Suprapubic skin (tissue), 4 donors: ENCODE measurements at regions not wholly inside any gene's neighbourhood (a gene's known extent, or its start where the extent isn't known, plus 50 kb on each side); places are given as distances from the start of the nearest gene placed in this dataset.

Source experiments
- DNase-seq, 2 donors: peaks; one replicate each; pipeline ENCODE4 v3.0.0-alpha.2; 2019; ENCODE audit warnings: low spot score in 2 of 2
- H3K27ac ChIP-seq: fragments of 200-600 bp; sonication (generic); one replicate; pipeline ENCODE4 v1.5.1; 2019
- H3K27me3 ChIP-seq: fragments of 200-600 bp; sonication (generic); one replicate; pipeline ENCODE4 v1.5.1; 2019
- H3K36me3 ChIP-seq: fragments of 200-600 bp; sonication (generic); one replicate; pipeline ENCODE4 v1.5.1; 2019
- H3K4me1 ChIP-seq: fragments of 200-600 bp; sonication (generic); one replicate; pipeline ENCODE4 v1.5.1; 2019
- H3K4me3 ChIP-seq: fragments of 200-600 bp; sonication (generic); one replicate; pipeline ENCODE4 v1.5.1; 2019; ENCODE audit warnings: mild to moderate bottlenecking
- H3K9me3 ChIP-seq: fragments of 200-600 bp; sonication (generic); one replicate; pipeline ENCODE4 v1.5.1; 2019
- CTCF ChIP-seq, 2 donors: fragments of 200-600 bp in 1 of 2; fragments of 450-650 bp in 1 of 2; sonication (generic) in 1 of 2; IDR thresholded peaks; one replicate each; pipeline ENCODE4 v1.5.1; 2016 to 2019; ENCODE audit warnings: antibody characterized with exemption in 2 of 2, mild to moderate bottlenecking in 1 of 2, moderate library complexity in 1 of 2
- EP300 ChIP-seq: sonication (generic); formaldehyde crosslinking; IDR thresholded peaks from one replicate; pipeline ENCODE4 v1.6.1; 2017; ENCODE audit warnings: antibody characterized with exemption
- POLR2A ChIP-seq, 2 donors: fragments of 450-650 bp; IDR thresholded peaks; one replicate each; pipeline ENCODE4 v1.6.1; 2017; ENCODE audit warnings: antibody characterized with exemption in 2 of 2, mild to moderate bottlenecking in 2 of 2, moderate library complexity in 2 of 2
- POLR2AphosphoS5 ChIP-seq, 3 donors: sonication (generic); formaldehyde crosslinking; IDR thresholded peaks; one replicate each; pipeline ENCODE4 v1.6.1; 2017; ENCODE audit warnings: antibody characterized with exemption in 3 of 3
- WGBS: methylation state at CpG from one replicate; pipeline ENCODE4 v1.1.5; 2018; 5-methylcytosine and 5-hydroxymethylcytosine counted together

- Histone ChIP-seq H3K36me3 (no peaks in the 10 kb centered on the region), H3K27me3 (no peaks in the 10 kb centered on the region), H3K4me1 (no peaks in the 10 kb centered on the region), H3K4me3 (no peak overlapping the region), H3K27ac (no peak overlapping the region), H3K9me3 (no peaks in the 10 kb centered on the region)
- WGBS, result 83% methylated on average over 4 of the region's 4 CpGs
- no peak for DNase-seq
- TF ChIP-seq POLR2A (IDR thresholded peaks at IDR 0.05) (no peak), POLR2AphosphoS5 (IDR thresholded peaks at IDR 0.05) (no peak), CTCF (IDR thresholded peaks at IDR 0.05) (no peak)
These were observed 62.8 kb upstream of the EGLN3 start for GRCh38 chr14:34013721-34014060.

GRCh38 chr14:34012978-34013720, 62.3 kb upstream of the EGLN3 start:
- TF ChIP-seq POLR2AphosphoS5 (IDR thresholded peaks at IDR 0.05) (no peak), POLR2A (IDR thresholded peaks at IDR 0.05) (no peak), EP300 (no peak), CTCF (IDR thresholded peaks at IDR 0.05) (no peak)
- Histone ChIP-seq H3K9me3 (no peaks in the 10 kb centered on the region), H3K36me3 (no peaks in the 10 kb centered on the region), H3K27ac (no peak overlapping the region), H3K27me3 (no peaks in the 10 kb centered on the region), H3K4me1 (no peaks in the 10 kb centered on the region), H3K4me3 (no peak overlapping the region)
- WGBS, result 70% methylated on average over 9 of the region's 9 CpGs
- DNase-seq, result no peak

GRCh38 chr14:34012369-34012768, 61.5 kb upstream of the EGLN3 start:
- H3K4me1 ChIP-seq, result no peaks in the 10 kb centered on the region
- TF ChIP-seq EP300 (no peak), CTCF (IDR thresholded peaks at IDR 0.05) (no peak), POLR2A (IDR thresholded peaks at IDR 0.05) (no peak), POLR2AphosphoS5 (IDR thresholded peaks at IDR 0.05) (no peak)
- WGBS, result 84% methylated on average over 6 of the region's 6 CpGs
- no peak overlapping the region for H3K27ac ChIP-seq
- no peaks in the 10 kb centered on the region for H3K36me3 ChIP-seq
- H3K4me3 ChIP-seq, result no peak overlapping the region
- DNase-seq, result no peak
- H3K9me3 ChIP-seq, result no peaks in the 10 kb centered on the region
- no peaks in the 10 kb centered on the region for H3K27me3 ChIP-seq

GRCh38 chr14:34009956-34010355, 59.1 kb upstream of the EGLN3 start:
- H3K4me3 ChIP-seq, result no peak overlapping the region
- TF ChIP-seq POLR2AphosphoS5 (IDR thresholded peaks at IDR 0.05) (no peak), CTCF (IDR thresholded peaks at IDR 0.05) (no peak), POLR2A (IDR thresholded peaks at IDR 0.05) (no peak), EP300 (no peak)
- H3K27ac ChIP-seq, result no peak overlapping the region
- H3K9me3 ChIP-seq, result no peaks in the 10 kb centered on the region
- H3K4me1 ChIP-seq, result no peaks in the 10 kb centered on the region
- H3K27me3 ChIP-seq, result no peaks in the 10 kb centered on the region
- no peak for DNase-seq
- no peaks in the 10 kb centered on the region for H3K36me3 ChIP-seq
- 54% methylated on average over 5 of the region's 5 CpGs for WGBS

GRCh38 chr14:34007902-34008301, 57.0 kb upstream of the EGLN3 start:
- Histone ChIP-seq H3K4me3 (no peak overlapping the region), H3K27ac (no peak overlapping the region), H3K9me3 (no peaks in the 10 kb centered on the region), H3K36me3 (no peaks in the 10 kb centered on the region), H3K4me1 (no peaks in the 10 kb centered on the region), H3K27me3 (no peaks in the 10 kb centered on the region)
- TF ChIP-seq POLR2A (IDR thresholded peaks at IDR 0.05), result no peak
- TF ChIP-seq EP300, result no peak
- no peak for TF ChIP-seq POLR2AphosphoS5 (IDR thresholded peaks at IDR 0.05)
- TF ChIP-seq CTCF (IDR thresholded peaks at IDR 0.05), result no peak
- no peak for DNase-seq
- WGBS, result 56% methylated on average over 3 of the region's 3 CpGs
